ENCODE measurements at regions not wholly inside any gene's neighbourhood (a gene's known extent, or its start where the extent isn't known, plus 50 kb on each side); places are given as distances from the start of the nearest gene placed in this dataset.

DNA sequence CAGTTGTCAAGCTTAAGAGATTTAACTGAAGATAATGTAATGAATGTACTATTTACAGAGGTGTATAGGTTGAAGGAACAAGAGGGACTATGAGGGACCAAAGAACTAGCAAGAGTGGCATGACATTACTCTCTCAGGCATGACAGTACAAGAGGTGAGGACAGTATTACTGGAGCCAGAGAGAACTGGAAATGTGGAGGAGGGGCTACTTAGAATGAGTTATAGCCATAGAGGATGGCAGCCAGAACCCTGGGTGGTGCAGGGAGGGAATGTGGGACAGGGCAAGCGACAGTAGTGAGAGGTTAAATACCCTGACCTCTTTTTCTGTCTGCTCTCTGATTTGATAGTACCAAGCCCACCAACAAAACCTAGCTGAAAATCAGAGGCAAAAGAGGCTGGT is 122.6 kb upstream of the UGP2 start:
- TF ChIP-seq GATA2 (IDR thresholded peaks at IDR 0.05; ENCODE audit: low read depth, low read length), result no peak
- no peak for TF ChIP-seq GATA3 (IDR thresholded peaks at IDR 0.05; ENCODE audit: low read depth, low read length)
